DND-41 (cell line): ENCODE measurements at regions not wholly inside any gene's neighbourhood (a gene's known extent, or its start where the extent isn't known, plus 50 kb on each side); places are given as distances from the start of the nearest gene placed in this dataset.

Experiments used
- ATAC-seq: fragments of 200-7000 bp; cut with Tn5 transposase; 3 replicates; pipeline ENCODE4 v1.9.1; 2021; ENCODE audit warnings: low read depth; ENCODE audit not compliant: insufficient read depth
- DNase-seq: peaks from one replicate; pipeline ENCODE4 v3.0.0-alpha.2; 2020
- H2AFZ ChIP-seq: 2 replicates; pipeline ENCODE4 v1.6.0; 2012; ENCODE audit warnings: low read depth, low read length
- H3K27ac ChIP-seq: 2 replicates; pipeline ENCODE4 v1.5.1; 2012; ENCODE audit warnings: low read length, inconsistent platforms
- H3K27me3 ChIP-seq: fragments of 200-600 bp; sonication (generic); 2 replicates; pipeline ENCODE4 v1.6.0; 2012; ENCODE audit warnings: low read length, mild to moderate bottlenecking, inconsistent platforms; ENCODE audit not compliant: insufficient read depth, poor library complexity
- H3K36me3 ChIP-seq: 2 replicates; pipeline ENCODE4 v1.5.1; 2012; ENCODE audit warnings: low read length, inconsistent platforms; ENCODE audit not compliant: insufficient read depth
- H3K4me1 ChIP-seq: 2 replicates; pipeline ENCODE4 v1.5.1; 2012; ENCODE audit warnings: mild to moderate bottlenecking, low read length; ENCODE audit not compliant: insufficient read depth
- H3K4me2 ChIP-seq: 2 replicates; pipeline ENCODE4 v1.6.0; 2012; ENCODE audit warnings: mild to moderate bottlenecking, moderate library complexity, low read length, inconsistent platforms; ENCODE audit not compliant: insufficient read depth
- H3K4me3 ChIP-seq, 2 experiments: fragments of 200-600 bp in 1 of 2; shearing (Covaris generic) in 1 of 2; 2 replicates each; pipeline ENCODE4 v1.5.1; 2012 to 2016; ENCODE audit warnings: inconsistent platforms in 2 of 2, low read length in 2 of 2, mild to moderate bottlenecking in 2 of 2, low read depth in 1 of 2, moderate library complexity in 1 of 2
- H3K79me2 ChIP-seq: 2 replicates; pipeline ENCODE4 v1.6.0; 2012; ENCODE audit warnings: low read length, inconsistent platforms; ENCODE audit not compliant: insufficient read depth
- H3K9ac ChIP-seq: 2 replicates; pipeline ENCODE4 v1.6.0; 2012; ENCODE audit warnings: low read depth, mild to moderate bottlenecking, inconsistent platforms, low read length, moderate library complexity
- H3K9me3 ChIP-seq: 2 replicates; pipeline ENCODE4 v1.5.1; 2012; ENCODE audit warnings: low read length, moderate library complexity, mild to moderate bottlenecking, inconsistent platforms; ENCODE audit not compliant: insufficient read depth, severe bottlenecking
- H4K20me1 ChIP-seq: 2 replicates; pipeline ENCODE4 v1.6.0; 2012; ENCODE audit warnings: low read length; ENCODE audit not compliant: insufficient read depth
- CTCF ChIP-seq: IDR thresholded peaks from 2 replicates; pipeline ENCODE4 v1.5.1; 2012; ENCODE audit warnings: borderline replicate concordance, low read length, moderate library complexity, mild to moderate bottlenecking; ENCODE audit not compliant: poor library complexity, severe bottlenecking; ENCODE audit errors: extremely low read depth
- EZH2 ChIP-seq: IDR thresholded peaks from 3 replicates; pipeline ENCODE4 v1.6.1; 2012; ENCODE audit warnings: borderline replicate concordance, low read depth, mild to moderate bottlenecking, moderate library complexity, low read length, inconsistent platforms; ENCODE audit not compliant: severe bottlenecking

GRCh38 chr4:41865306-41865980 is 69.8 kb upstream of the TMEM33 start:
- TF ChIP-seq CTCF: no peak
- no peak for TF ChIP-seq EZH2
- peaks cover 7% of the 10 kb centered on the region for H3K27me3 ChIP-seq
- no peaks in the 10 kb centered on the region for H3K36me3 ChIP-seq
- DNase-seq (no peak), ATAC-seq (no peak)
- no peaks in the 10 kb centered on the region for H3K9me3 ChIP-seq
- H3K27ac ChIP-seq: no peak overlapping the region
- no peak overlapping the region for H3K9ac ChIP-seq
- H3K79me2 ChIP-seq: no peaks in the 10 kb centered on the region
- H4K20me1 ChIP-seq: no peaks in the 10 kb centered on the region
- no peak overlapping the region for H3K4me3 ChIP-seq
- no peak overlapping the region for H3K4me2 ChIP-seq
- H3K4me1 ChIP-seq: no peaks in the 10 kb centered on the region
- no peak overlapping the region for H2AFZ ChIP-seq

- peaks cover 7% of the 10 kb centered on the region for H3K27me3 ChIP-seq
Observed at GRCh38 chr4:41859087-41859486, 76.1 kb upstream of the TMEM33 start.

GRCh38 chr4:41857226-41857641 is 78.0 kb upstream of the TMEM33 start:
- no peak overlapping the region for H2AFZ ChIP-seq
- no peaks in the 10 kb centered on the region for H3K79me2 ChIP-seq
- H3K4me2 ChIP-seq: no peak overlapping the region
- no peak overlapping the region for H3K9ac ChIP-seq
- DNase-seq: no peak
- H3K27ac ChIP-seq: no peak overlapping the region
- H3K4me1 ChIP-seq: no peaks in the 10 kb centered on the region
- peaks cover under 1% of the 10 kb centered on the region for H3K27me3 ChIP-seq
- no peak for ATAC-seq
- no peaks in the 10 kb centered on the region for H4K20me1 ChIP-seq
- no peak overlapping the region for H3K4me3 ChIP-seq
- no peak for TF ChIP-seq EZH2
- no peak for TF ChIP-seq CTCF
- H3K9me3 ChIP-seq: no peaks in the 10 kb centered on the region
- no peaks in the 10 kb centered on the region for H3K36me3 ChIP-seq

More at GRCh38 chr4:41859087-41859486, 76.1 kb upstream of the TMEM33 start:
- H2AFZ ChIP-seq: no peak overlapping the region
- no peak overlapping the region for H3K27ac ChIP-seq
- DNase-seq (no peak), ATAC-seq (no peak)
- no peak overlapping the region for H3K4me3 ChIP-seq
- no peaks in the 10 kb centered on the region for H4K20me1 ChIP-seq
- H3K4me2 ChIP-seq: no peak overlapping the region
- no peak for TF ChIP-seq EZH2
- no peak for TF ChIP-seq CTCF
- H3K9ac ChIP-seq: no peak overlapping the region
- H3K79me2 ChIP-seq: no peaks in the 10 kb centered on the region
- H3K36me3 ChIP-seq: no peaks in the 10 kb centered on the region
- H3K9me3 ChIP-seq: no peaks in the 10 kb centered on the region
- no peaks in the 10 kb centered on the region for H3K4me1 ChIP-seq
